WTC11 (cell line): ENCODE measurements at regions not wholly inside any gene's neighbourhood (a gene's known extent, or its start where the extent isn't known, plus 50 kb on each side); places are given as distances from the start of the nearest gene placed in this dataset.

ENCODE experiments used
- ATAC-seq: fragments of 200-7000 bp; cut with Tn5 transposase; 2 replicates; pipeline ENCODE4 v1.10.0; 2021; ENCODE audit warnings: mild to moderate bottlenecking, moderate library complexity
- CTCF ChIA-PET: fragments of 300-600 bp; sonication (Branson Sonifier 250); formaldehyde crosslinking; loops from one replicate; lab custom pipeline; 2021; ENCODE audit warnings: antibody characterized with exemption; lab: Charles Lee
- POLR2A ChIA-PET: fragments of 350-600 bp; sonication (Branson Sonifier 250); formaldehyde crosslinking; loops from one replicate; lab custom pipeline; 2021; ENCODE audit warnings: antibody characterized with exemption; lab: Charles Lee
- DNase-seq: peaks from one replicate; pipeline ENCODE4 v3.0.0; 2021; ENCODE audit warnings: low spot score
- H3K27ac Mint-ChIP-seq: 2 replicates; pipeline ENCODE4 v1.8.0; 2021; ENCODE audit warnings: mixed read lengths
- H3K27me3 Mint-ChIP-seq: 2 replicates; pipeline ENCODE4 v1.8.0; 2021; ENCODE audit warnings: low read depth, mild to moderate bottlenecking, moderate library complexity, mixed read lengths
- H3K36me3 Mint-ChIP-seq: 2 replicates; pipeline ENCODE4 v1.8.0; 2021; ENCODE audit warnings: mixed read lengths
- H3K4me1 Mint-ChIP-seq: 2 replicates; pipeline ENCODE4 v1.8.0; 2022; ENCODE audit warnings: mixed read lengths
- H3K4me3 Mint-ChIP-seq: 2 replicates; pipeline ENCODE4 v1.8.0; 2021; ENCODE audit warnings: mild to moderate bottlenecking, moderate library complexity, mixed read lengths
- H3K9me3 Mint-ChIP-seq: 2 replicates; pipeline ENCODE4 v1.8.0; 2021; ENCODE audit warnings: mixed read lengths
- AR ChIP-seq: fragments of 250-450 bp; sonication (Bioruptor Pico); IDR thresholded peaks from 2 replicates; pipeline ENCODE4 v1.9.0; 2021; ENCODE audit warnings: mild to moderate bottlenecking
- CDX4 ChIP-seq: fragments of 250-450 bp; sonication (Bioruptor Pico); IDR thresholded peaks from 2 replicates; pipeline ENCODE4 v1.9.0; 2021; ENCODE audit warnings: moderate library complexity, mild to moderate bottlenecking, inconsistent platforms, borderline replicate concordance
- CREB1 ChIP-seq: sonication (generic); formaldehyde crosslinking; IDR thresholded peaks from 2 replicates; pipeline ENCODE4 v1.8.0; 2023; ENCODE audit warnings: mild to moderate bottlenecking, missing genetic modification reagents
- EMX1 ChIP-seq: fragments of 250-450 bp; sonication (Bioruptor Pico); IDR thresholded peaks from 2 replicates; pipeline ENCODE4 v1.8.0; 2021; ENCODE audit warnings: mild to moderate bottlenecking
- GRHL2 ChIP-seq: fragments of 250-450 bp; sonication (Bioruptor Pico); IDR thresholded peaks from 2 replicates; pipeline ENCODE4 v1.8.0; 2022; ENCODE audit warnings: mild to moderate bottlenecking, moderate library complexity; ENCODE audit not compliant: insufficient replicate concordance, severe bottlenecking
- GTF2I ChIP-seq: fragments of 250-450 bp; sonication (Bioruptor Pico); conservative IDR thresholded peaks from 2 replicates; pipeline ENCODE4 v1.4.0; 2021; ENCODE audit warnings: mild to moderate bottlenecking
- JAZF1 ChIP-seq: fragments of 250-450 bp; sonication (Bioruptor Pico); IDR thresholded peaks from 2 replicates; pipeline ENCODE4 v1.9.0; 2021; ENCODE audit warnings: moderate library complexity, mild to moderate bottlenecking, inconsistent platforms
- KAT7 ChIP-seq: sonication (generic); formaldehyde crosslinking; IDR thresholded peaks from 2 replicates; pipeline ENCODE4 v1.8.1; 2023; ENCODE audit warnings: missing genetic modification reagents, mild to moderate bottlenecking, borderline replicate concordance
- MXD4 ChIP-seq: fragments of 250-450 bp; sonication (Bioruptor Pico); IDR thresholded peaks from 2 replicates; pipeline ENCODE4 v1.8.0; 2021; ENCODE audit warnings: mild to moderate bottlenecking, moderate library complexity, borderline replicate concordance
- NFATC4 ChIP-seq: fragments of 250-450 bp; sonication (Bioruptor Pico); IDR thresholded peaks from 2 replicates; pipeline ENCODE4 v1.9.0; 2021; ENCODE audit warnings: mild to moderate bottlenecking
- NR2C2 ChIP-seq: sonication (generic); formaldehyde crosslinking; IDR thresholded peaks from 2 replicates; pipeline ENCODE4 v1.8.0; 2022; ENCODE audit warnings: mild to moderate bottlenecking, missing genetic modification reagents
- SOX15 ChIP-seq: fragments of 250-450 bp; sonication (Bioruptor Pico); IDR thresholded peaks from 2 replicates; pipeline ENCODE4 v1.9.0; 2021; ENCODE audit warnings: mild to moderate bottlenecking
- STAT6 ChIP-seq: sonication (generic); formaldehyde crosslinking; conservative IDR thresholded peaks from 2 replicates; pipeline ENCODE4 v1.8.1; 2023; ENCODE audit warnings: mild to moderate bottlenecking, low read depth, missing genetic modification reagents, moderate library complexity
- TP53 ChIP-seq: sonication (generic); formaldehyde crosslinking; IDR thresholded peaks from 2 replicates; pipeline ENCODE4 v1.8.1; 2023; ENCODE audit warnings: mild to moderate bottlenecking, missing genetic modification reagents
- ZNF138 ChIP-seq: sonication (generic); formaldehyde crosslinking; conservative IDR thresholded peaks from 2 replicates; pipeline ENCODE4 v1.8.1; 2022; ENCODE audit warnings: mild to moderate bottlenecking, moderate library complexity, missing genetic modification reagents
- ZNF416 ChIP-seq: fragments of 250-450 bp; sonication (Bioruptor Pico); IDR thresholded peaks from 2 replicates; pipeline ENCODE4 v1.9.0; 2021; ENCODE audit warnings: mild to moderate bottlenecking, inconsistent platforms
- TF ChIP-seq, protein P1 (sequence below): sonication (generic); formaldehyde crosslinking; IDR thresholded peaks from 2 replicates; pipeline ENCODE4 v1.8.1; 2023; ENCODE audit warnings: mild to moderate bottlenecking, moderate library complexity, missing genetic modification reagents
- TF ChIP-seq, protein P2 (sequence below): sonication (generic); formaldehyde crosslinking; IDR thresholded peaks from 2 replicates; pipeline ENCODE4 v1.8.0; 2022; ENCODE audit warnings: mild to moderate bottlenecking, missing genetic modification reagents
- TF ChIP-seq, protein P3 (sequence below): sonication (generic); formaldehyde crosslinking; IDR thresholded peaks from 2 replicates; pipeline ENCODE4 v1.8.0; 2023; ENCODE audit warnings: mild to moderate bottlenecking, missing genetic modification reagents
- TF ChIP-seq, protein P4 (sequence below): sonication (generic); formaldehyde crosslinking; IDR thresholded peaks from 2 replicates; pipeline ENCODE4 v1.8.1; 2023; ENCODE audit warnings: mild to moderate bottlenecking, missing genetic modification reagents, moderate library complexity
- TF ChIP-seq, protein P5 (sequence below): fragments of 250-450 bp; sonication (Bioruptor Pico); conservative IDR thresholded peaks from 2 replicates; pipeline ENCODE4 v1.9.0; 2021; ENCODE audit warnings: mild to moderate bottlenecking

DNA sequence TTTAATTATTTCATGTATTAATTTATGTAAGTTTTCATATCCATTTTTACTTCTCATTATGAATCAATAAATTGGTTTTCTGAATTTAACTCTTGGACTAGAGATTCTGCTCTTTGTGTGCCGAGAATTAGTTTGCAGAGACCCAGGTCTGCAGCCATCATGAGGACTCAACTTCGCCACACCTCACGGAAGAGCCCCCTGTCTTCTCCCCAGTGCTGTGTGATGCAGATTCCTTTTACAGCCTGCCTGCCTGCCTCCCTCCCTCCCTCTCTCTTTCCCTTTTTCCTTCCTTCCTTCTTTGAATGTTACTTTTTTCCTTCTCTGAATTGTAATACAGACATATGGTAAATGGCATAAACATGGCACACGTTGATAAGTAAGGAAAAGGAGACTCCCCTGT lies 947.7 kb downstream of the TBC1D22A start (continued):
- TF ChIP-seq, protein P1, sequence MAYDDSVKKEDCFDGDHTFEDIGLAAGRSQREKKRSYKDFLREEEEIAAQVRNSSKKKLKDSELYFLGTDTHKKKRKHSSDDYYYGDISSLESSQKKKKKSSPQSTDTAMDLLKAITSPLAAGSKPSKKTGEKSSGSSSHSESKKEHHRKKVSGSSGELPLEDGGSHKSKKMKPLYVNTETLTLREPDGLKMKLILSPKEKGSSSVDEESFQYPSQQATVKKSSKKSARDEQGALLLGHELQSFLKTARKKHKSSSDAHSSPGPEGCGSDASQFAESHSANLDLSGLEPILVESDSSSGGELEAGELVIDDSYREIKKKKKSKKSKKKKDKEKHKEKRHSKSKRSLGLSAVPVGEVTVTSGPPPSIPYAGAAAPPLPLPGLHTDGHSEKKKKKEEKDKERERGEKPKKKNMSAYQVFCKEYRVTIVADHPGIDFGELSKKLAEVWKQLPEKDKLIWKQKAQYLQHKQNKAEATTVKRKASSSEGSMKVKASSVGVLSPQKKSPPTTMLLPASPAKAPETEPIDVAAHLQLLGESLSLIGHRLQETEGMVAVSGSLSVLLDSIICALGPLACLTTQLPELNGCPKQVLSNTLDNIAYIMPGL: no peak
- no peak for TF ChIP-seq MXD4 (CRISPR knock-in tag)
- TF ChIP-seq GRHL2 (CRISPR knock-in tag): no peak
- no peak for TF ChIP-seq CDX4 (CRISPR knock-in tag)
- no peak for TF ChIP-seq SOX15 (CRISPR knock-in tag)
- no peak for TF ChIP-seq CREB1 (CRISPR knock-in tag)
- TF ChIP-seq JAZF1 (CRISPR knock-in tag): no peak
- TF ChIP-seq NR2C2: no peak

GRCh38 chr22:47705350-47705749 lies 942.9 kb downstream of the TBC1D22A start:
- Mint-ChIP-seq H3K4me3 (no peak overlapping the region), H3K27me3 (peaks cover 3% of the 10 kb centered on the region; the same call in 1 of the 2 replicates), H3K4me1 (peaks cover 23% of the 10 kb centered on the region), H3K36me3 (no peaks in the 10 kb centered on the region), H3K27ac (no peak overlapping the region), H3K9me3 (no peaks in the 10 kb centered on the region)
- CTCF ChIA-PET: no interaction called here
- ATAC-seq (no peak), DNase-seq (no peak)
- POLR2A ChIA-PET: no interaction called here
- TF ChIP-seq ZNF416 (CRISPR knock-in tag) (no peak), TP53 (CRISPR knock-in tag) (no peak), NFATC4 (CRISPR knock-in tag) (no peak), STAT6 (no peak), GTF2I (no peak), ZNF138 (CRISPR knock-in tag) (no peak), NR2C2 (no peak), KAT7 (no peak), EMX1 (CRISPR knock-in tag) (no peak), CDX4 (CRISPR knock-in tag) (no peak), AR (CRISPR knock-in tag) (no peak)
- TF ChIP-seq, protein P2, sequence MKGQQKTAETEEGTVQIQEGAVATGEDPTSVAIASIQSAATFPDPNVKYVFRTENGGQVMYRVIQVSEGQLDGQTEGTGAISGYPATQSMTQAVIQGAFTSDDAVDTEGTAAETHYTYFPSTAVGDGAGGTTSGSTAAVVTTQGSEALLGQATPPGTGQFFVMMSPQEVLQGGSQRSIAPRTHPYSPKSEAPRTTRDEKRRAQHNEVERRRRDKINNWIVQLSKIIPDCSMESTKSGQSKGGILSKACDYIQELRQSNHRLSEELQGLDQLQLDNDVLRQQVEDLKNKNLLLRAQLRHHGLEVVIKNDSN (CRISPR knock-in tag): no peak
- TF ChIP-seq, protein P3, sequence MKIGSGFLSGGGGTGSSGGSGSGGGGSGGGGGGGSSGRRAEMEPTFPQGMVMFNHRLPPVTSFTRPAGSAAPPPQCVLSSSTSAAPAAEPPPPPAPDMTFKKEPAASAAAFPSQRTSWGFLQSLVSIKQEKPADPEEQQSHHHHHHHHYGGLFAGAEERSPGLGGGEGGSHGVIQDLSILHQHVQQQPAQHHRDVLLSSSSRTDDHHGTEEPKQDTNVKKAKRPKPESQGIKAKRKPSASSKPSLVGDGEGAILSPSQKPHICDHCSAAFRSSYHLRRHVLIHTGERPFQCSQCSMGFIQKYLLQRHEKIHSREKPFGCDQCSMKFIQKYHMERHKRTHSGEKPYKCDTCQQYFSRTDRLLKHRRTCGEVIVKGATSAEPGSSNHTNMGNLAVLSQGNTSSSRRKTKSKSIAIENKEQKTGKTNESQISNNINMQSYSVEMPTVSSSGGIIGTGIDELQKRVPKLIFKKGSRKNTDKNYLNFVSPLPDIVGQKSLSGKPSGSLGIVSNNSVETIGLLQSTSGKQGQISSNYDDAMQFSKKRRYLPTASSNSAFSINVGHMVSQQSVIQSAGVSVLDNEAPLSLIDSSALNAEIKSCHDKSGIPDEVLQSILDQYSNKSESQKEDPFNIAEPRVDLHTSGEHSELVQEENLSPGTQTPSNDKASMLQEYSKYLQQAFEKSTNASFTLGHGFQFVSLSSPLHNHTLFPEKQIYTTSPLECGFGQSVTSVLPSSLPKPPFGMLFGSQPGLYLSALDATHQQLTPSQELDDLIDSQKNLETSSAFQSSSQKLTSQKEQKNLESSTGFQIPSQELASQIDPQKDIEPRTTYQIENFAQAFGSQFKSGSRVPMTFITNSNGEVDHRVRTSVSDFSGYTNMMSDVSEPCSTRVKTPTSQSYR (CRISPR knock-in tag): no peak
- TF ChIP-seq, protein P4, sequence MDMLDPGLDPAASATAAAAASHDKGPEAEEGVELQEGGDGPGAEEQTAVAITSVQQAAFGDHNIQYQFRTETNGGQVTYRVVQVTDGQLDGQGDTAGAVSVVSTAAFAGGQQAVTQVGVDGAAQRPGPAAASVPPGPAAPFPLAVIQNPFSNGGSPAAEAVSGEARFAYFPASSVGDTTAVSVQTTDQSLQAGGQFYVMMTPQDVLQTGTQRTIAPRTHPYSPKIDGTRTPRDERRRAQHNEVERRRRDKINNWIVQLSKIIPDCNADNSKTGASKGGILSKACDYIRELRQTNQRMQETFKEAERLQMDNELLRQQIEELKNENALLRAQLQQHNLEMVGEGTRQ: no peak
- TF ChIP-seq, protein P5, sequence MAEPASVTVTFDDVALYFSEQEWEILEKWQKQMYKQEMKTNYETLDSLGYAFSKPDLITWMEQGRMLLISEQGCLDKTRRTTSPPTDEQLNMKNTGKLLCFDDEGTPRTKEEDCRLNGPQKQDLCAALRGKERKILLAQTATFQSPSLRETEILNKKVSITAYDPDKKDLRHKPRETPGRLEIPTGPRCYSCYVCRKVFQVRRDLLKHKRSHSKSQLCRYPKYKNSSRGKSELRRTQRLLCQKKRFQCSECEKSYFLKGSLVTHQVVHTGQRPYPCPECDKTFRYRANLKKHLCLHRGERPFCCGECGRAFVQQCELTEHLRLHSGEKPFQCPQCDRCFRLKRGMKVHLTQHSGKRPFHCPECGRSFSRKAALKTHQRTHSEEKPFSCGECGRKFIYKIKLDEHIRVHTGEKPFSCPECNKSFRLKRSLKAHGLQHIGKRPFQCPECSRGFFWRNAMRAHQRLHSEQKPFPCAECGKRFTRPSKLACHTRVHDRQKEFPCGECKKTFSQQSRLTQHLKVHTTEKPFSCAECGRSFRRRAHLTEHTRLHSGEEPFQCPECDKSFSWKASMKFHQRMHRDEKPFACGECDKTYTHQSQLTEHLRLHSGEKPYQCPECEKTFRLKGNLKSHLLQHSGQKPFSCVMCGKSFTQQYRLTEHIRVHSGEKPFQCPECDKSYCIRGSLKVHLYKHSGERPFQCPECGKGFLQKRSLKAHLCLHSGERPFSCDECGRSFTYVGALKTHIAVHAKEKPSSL: no peak
